Stimulated activated naive CD4-positive, alpha-beta T cell (primary cell): ENCODE measurements at regions not wholly inside any gene's neighbourhood (a gene's known extent, or its start where the extent isn't known, plus 50 kb on each side); places are given as distances from the start of the nearest gene placed in this dataset.

Experiments
- DNase-seq, 6 experiments: peaks; one replicate each; lab custom pipeline; 2025; lab: John Stamatoyannopoulos, UW

DNA sequence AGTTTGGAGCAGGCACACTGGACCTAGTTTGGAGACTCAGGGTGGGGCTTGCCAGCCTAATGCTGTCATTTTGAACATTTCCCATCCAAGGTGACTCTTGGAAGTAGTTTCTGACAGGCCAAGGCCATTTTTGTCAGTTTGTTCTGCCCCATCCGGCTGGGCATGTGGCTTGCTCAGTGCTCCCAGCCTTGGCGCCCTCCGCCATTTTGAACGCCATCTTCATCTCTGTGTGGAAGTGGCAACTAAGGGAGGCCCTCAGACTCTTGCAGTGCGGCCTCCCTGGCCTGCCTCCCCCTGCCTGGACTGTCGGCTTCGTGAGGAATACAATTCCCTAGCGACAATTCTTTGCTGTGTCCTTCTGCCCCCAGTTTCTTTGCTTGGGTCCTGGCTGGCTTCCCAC, 150.6 kb upstream of the RGMA start:
- DNase-seq, result no peak

GRCh38 chr15:93238641-93239040, 149.6 kb upstream of the RGMA start:
- DNase-seq, result no peak

GRCh38 chr15:93235926-93236780, 147.1 kb upstream of the RGMA start:
- DNase-seq, result no peak

DNA sequence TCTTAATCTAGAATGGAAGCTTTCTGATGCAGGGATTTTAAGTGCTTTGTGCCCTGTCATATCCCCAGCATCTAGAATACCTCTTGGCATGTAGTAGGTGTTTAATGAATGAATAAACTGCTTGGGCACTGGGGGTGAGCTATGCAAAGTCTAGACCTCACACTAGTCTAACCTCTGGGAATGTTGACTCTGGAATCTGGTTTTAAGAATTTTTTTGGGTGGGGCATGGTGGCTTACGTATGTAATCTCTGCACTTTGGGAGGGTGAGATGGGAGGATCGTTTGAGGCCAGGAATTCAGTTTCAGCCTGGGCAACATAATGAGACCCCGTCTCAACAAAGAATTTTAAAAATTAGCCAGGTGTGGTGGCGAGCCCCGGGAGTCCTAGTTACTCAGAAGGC, 146.3 kb upstream of the RGMA start:
- DNase-seq, result no peak

DNA sequence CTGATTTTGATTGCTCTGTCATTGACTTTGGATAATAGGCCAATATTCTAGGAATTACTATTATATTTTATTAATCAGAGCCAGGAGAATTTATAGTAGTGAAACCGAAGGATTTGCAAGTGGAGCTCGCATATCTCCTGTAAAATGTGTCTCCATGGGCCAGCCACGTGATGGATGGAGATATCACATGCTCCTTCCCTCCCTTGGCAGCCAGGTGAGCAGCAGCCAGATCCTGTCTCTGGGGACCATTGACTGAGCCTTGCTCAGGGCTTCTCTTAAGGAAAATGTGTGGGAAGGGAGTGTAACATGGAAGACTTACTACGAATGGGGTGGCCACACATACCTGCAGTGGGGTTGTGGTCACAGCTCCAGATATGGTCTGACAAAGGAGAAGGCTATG, 144.7 kb upstream of the RGMA start:
- DNase-seq, result no peak

- no peak for DNase-seq
These were observed 143.8 kb upstream of the RGMA start for GRCh38 chr15:93232845-93233244.

- no peak for DNase-seq
These were observed 143.0 kb upstream of the RGMA start for GRCh38 chr15:93231994-93232393.

GRCh38 chr15:93231261-93231925, 142.4 kb upstream of the RGMA start:
- DNase-seq, result no peak

- DNase-seq, result no peak
These were observed 139.5 kb upstream of the RGMA start for GRCh38 chr15:93228546-93228945.

GRCh38 chr15:93223803-93224202, 134.8 kb upstream of the RGMA start:
- DNase-seq, result no peak

- no peak for DNase-seq
These were observed 132.7 kb upstream of the RGMA start for GRCh38 chr15:93221759-93222158.

DNA sequence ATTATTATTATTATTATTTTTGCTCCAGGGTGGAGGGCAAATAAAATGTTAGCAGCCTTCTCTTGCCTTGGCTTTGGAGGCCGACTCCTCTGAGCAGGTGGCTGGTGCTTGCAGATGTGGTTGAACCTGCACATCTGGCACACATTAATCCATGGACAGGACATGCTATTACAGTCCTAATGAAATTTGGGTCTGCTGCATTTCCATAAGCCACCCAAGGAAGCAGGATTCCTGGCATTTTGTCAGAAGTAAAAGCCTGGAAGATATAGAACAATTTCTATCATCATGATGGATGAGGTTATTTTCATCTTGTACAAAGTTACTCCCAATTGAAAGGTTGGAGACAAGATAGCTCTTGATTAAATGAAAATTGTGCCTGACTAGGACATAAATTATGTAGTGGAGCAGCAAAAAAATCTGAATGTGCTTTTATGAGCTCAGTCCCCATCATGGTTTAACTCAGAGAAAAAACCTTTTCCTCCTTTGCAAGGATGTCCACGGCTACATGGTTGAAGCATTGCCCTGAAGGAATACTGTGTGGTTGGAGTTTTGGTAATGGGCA, 130.9 kb upstream of the RGMA start:
- no peak for DNase-seq

GRCh38 chr15:93217343-93217742, 128.3 kb upstream of the RGMA start:
- DNase-seq, result no peak

- no peak for DNase-seq
These were observed 125.1 kb upstream of the RGMA start for GRCh38 chr15:93214106-93214505.

DNA sequence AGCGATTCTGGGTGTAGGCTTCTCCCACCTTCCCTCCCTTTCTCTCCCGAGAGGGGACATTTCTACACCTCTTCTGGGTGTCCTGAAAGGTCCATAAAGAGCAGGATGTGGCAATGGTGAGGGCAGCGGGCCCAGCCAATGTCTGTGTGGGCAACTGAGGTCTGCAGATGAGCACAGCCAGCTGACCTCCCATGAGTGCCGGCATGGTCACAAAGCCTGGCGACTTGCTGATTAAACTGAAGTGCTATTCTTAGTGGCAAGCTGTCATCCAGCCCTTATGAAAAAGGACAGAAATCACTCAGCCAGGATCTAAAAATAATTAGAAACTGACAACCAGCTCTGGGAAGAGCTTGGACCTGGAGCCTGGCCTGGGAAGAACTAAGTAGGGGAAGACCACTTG, 124.3 kb upstream of the RGMA start:
- DNase-seq, result no peak

- no peak for DNase-seq
These were observed 123.6 kb upstream of the RGMA start for GRCh38 chr15:93212578-93212977.

DNA sequence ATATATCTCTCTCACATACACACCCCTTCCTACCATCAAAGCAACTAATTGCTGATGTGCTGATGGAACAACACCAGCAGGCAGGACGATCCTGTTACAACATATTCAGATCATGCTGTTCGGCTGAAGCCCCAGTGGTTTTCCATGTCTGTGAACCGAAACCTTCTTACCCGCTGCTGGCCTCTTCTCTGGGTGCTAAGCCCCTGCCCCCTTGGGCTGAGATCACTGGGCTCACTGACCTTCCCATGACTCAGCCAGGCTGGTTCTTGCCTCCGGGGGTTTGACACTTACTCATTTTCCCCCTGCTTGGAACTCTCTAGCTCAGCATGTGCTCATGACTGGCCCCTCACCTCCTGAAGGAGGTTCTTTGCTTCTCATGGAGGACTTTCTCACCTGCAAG, 122.0 kb upstream of the RGMA start:
- DNase-seq, result no peak

DNA sequence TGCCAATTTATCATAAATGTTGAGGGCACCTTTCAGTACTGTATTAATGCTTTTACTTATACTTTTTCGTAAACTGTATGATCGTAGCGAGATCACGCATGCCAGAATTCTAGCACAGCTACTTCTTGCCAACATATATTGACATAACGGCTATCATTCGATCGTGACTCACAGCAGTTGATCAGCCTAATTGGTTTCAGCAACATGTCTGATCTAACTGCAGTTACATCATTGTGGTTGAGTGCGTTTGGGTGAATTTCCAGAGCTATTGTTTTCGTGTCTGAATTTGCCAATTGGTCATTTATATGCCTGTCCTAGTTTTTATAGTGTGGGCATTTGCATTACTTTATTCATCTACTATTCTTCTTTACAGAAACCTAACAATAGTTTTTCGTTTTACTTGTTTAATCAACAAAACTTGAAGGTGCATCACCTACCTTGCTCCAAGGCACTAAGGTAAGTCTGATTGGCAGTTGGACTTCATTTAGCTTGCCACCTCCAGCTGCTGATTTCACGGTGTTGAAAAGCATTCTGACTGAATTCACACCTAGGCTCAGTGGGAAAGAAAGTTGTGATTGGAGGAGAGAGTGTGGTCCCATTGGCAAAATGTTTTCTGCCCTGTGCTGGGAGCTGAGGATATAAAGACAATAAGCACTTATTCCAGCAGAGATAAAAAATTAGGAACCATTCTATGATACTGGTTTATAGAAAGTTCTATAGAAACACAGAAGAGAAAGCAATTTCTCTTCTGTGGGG, 120.9 kb upstream of the RGMA start:
- no peak for DNase-seq

GRCh38 chr15:93206893-93207292, 117.9 kb upstream of the RGMA start:
- DNase-seq, result no peak

DNA sequence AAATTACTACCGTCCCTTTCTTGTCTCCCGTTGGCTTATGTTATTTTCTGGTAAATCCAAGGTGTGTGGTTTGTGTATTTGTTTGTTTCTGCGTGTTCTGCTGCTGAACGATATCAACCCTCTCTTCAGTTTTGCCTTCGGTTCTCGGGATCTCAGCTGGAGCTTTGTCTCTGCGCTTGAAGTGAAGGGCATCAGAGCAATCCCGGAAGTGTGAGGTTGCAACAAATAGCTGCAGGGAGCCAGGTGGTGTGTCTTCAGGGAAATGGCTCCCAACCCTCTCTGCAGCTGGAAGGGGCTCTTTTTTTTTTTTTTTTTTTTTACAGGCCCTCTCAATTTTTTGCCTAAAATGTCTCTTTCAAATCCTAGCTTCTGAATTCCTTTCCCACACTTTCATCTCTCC, 116.4 kb upstream of the RGMA start:
- no peak for DNase-seq

- no peak for DNase-seq
These were observed 114.0 kb upstream of the RGMA start for GRCh38 chr15:93203036-93203435.

GRCh38 chr15:93202405-93202804, 113.4 kb upstream of the RGMA start:
- DNase-seq, result no peak

- no peak for DNase-seq
These were observed 112.9 kb upstream of the RGMA start for GRCh38 chr15:93201940-93202339.
